Midbrain (tissue), 1 donor: ENCODE measurements at regions not wholly inside any gene's neighbourhood (a gene's known extent, or its start where the extent isn't known, plus 50 kb on each side); places are given as distances from the start of the nearest gene placed in this dataset.

Source experiments
- DNase-seq: peaks from one replicate; lab custom pipeline; 2025; lab: John Stamatoyannopoulos, UW

DNA sequence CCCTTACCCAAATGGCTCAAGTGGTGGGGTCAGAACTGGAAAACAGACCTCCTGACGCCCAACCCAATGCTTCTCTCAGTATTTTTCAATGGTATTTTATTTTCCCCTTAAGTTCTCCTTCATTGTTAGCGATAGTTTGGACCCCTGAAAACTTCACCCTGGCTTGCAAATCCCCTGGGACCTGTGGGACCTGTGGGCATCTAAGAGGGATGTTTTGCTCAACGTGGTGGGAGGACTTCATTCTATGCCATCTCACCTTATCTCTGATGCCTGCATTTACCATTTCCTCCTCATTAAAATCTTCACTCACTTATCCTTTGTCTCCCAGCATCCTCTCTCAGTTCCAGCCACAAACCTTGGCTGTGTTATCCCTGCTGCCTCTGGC lies 59.4 kb upstream of the GZMB start:
- no peak for DNase-seq

DNA sequence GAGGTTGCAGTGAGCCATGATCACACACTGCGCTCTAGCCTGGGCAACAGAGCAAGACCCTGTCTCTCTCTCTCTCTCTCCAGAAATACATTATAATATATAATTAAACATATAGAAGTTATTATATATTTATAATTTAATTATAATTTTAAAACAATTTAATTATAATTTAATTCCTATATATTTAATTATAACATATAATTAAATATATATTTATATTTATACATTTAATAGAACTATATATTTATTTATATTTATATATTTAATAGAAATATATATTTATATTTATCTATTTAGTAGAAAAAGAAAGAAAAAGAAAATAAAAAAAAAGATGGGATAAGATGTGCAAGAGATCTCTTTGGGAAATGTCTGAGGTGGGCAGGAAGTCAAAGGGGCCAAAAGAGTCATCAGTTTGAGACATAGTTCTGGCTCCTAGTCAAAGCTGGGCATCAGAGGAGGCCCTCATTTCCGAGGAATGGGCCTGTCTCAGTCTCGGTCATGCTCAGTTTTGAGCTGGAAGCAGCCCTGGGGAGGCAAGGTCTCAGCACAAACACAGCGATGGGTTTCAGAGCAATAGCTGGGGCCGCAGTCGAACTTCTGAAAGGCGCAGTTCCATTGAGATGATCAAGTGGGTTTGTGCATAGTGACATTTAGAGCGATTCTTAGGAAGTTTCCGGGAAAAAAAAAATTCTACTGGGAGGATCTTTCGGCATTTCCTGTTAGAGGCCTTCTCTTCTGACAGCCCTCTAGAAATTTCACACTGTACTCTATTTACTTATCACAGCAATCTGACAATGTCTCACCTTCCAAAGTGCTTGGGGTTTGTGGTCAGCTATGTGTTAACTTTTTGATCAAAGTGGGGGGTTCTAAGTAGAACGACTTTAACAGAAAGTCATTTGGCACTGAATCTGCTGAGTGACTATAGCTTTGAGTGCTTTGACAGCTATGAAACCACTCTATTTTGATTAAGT lies 58.7 kb upstream of the GZMB start:
- no peak for DNase-seq

DNA sequence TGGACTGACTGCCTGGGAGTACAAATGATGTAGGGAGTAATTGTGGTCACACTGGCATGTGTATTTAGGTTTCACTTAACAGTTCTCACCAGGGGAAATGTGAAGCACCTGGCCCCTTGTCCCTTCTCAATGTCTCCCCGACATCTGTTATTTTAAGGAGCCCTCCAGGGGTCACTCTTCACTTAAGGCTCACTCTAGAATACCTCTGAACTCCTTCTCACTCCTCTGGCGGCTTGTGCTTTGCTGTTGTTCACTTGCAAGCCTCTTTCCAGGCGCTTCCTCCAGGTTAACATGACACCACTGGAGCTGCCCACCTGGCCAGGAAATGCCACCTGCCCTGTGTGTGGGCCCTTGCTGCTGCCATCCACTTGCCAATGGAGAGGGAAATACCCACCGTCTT lies 56.5 kb upstream of the GZMB start:
- no peak for DNase-seq

DNA sequence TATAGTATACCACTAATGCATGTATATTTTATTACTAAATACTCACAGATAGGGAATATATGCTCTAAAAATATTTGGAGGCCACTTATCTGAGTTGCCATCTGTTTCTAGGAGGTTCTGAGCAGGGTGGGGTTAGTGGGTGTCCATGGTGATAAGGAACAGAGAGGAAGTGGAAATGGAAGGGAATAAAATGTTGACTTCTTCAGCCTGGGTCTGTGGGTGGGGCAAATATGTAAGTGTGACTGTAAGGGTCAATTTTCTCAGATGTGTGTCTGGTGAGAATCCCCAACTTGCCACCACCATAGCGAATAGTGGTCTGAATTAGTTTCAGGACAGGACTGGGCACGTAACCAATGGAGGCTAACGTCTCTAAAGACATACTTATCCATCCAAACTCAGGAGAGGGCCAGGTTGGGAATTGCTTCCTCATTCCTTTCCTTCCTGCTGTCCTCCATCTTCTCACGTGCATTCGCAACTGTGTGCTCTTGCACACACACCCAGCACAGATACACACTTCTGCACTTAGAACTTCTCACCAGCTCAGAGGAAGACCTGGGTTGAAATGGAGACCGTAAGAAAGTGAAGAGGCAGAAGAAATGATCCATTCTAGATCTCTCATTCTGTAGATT lies 54.2 kb upstream of the GZMB start:
- no peak for DNase-seq
